ENCODE measurements at regions not wholly inside any gene's neighbourhood (a gene's known extent, or its start where the extent isn't known, plus 50 kb on each side); places are given as distances from the start of the nearest gene placed in this dataset.
"Not testable (repeated sequence)": the region's sequence is repeated elsewhere in the genome, so short reads cannot be mapped to it uniquely, and the experiment has no call there.

GRCh38 chr15:91414124-91414523 lies 314.1 kb downstream of the SV2B start:
- DNase-seq (ENCODE audit: low read depth), result no peak

GRCh38 chr15:91415258-91415657 lies 315.2 kb downstream of the SV2B start:
- DNase-seq (ENCODE audit: low read depth), result not testable (repeated sequence)

- DNase-seq (ENCODE audit: low read depth), result no peak
Measured at GRCh38 chr15:91420689-91421088, 320.6 kb downstream of the SV2B start.

GRCh38 chr15:91422797-91423196 lies 322.7 kb downstream of the SV2B start:
- no peak for DNase-seq (ENCODE audit: low read depth)

GRCh38 chr15:91424001-91424400 lies 323.9 kb downstream of the SV2B start:
- no peak for DNase-seq (ENCODE audit: low read depth)

- DNase-seq (ENCODE audit: low read depth), result no peak
Measured at GRCh38 chr15:91426412-91426811, 326.4 kb downstream of the SV2B start.

GRCh38 chr15:91429973-91430372 lies 329.9 kb downstream of the SV2B start:
- no peak for DNase-seq (ENCODE audit: low read depth)

- no peak for DNase-seq (ENCODE audit: low read depth)
Measured at GRCh38 chr15:91431041-91431715, 331.1 kb downstream of the SV2B start.

- DNase-seq (ENCODE audit: low read depth), result no peak
Measured at GRCh38 chr15:91435113-91435512, 335.1 kb downstream of the SV2B start.

GRCh38 chr15:91444656-91445055 lies 344.6 kb downstream of the SV2B start:
- no peak for DNase-seq (ENCODE audit: low read depth)

GRCh38 chr15:91445695-91446228 lies 345.7 kb downstream of the SV2B start:
- DNase-seq (ENCODE audit: low read depth), result no peak

GRCh38 chr15:91447991-91448644 lies 348.1 kb downstream of the SV2B start:
- DNase-seq (ENCODE audit: low read depth), result no peak

GRCh38 chr15:91453376-91453775 lies 353.3 kb downstream of the SV2B start:
- DNase-seq (ENCODE audit: low read depth), result not testable (repeated sequence)

GRCh38 chr15:91456251-91456718 lies 356.2 kb downstream of the SV2B start:
- no peak for DNase-seq (ENCODE audit: low read depth)

GRCh38 chr15:91456921-91457320 lies 356.9 kb downstream of the SV2B start:
- DNase-seq (ENCODE audit: low read depth), result no peak

GRCh38 chr15:91461377-91461776 lies 361.3 kb downstream of the SV2B start:
- no peak for DNase-seq (ENCODE audit: low read depth)

- no peak for DNase-seq (ENCODE audit: low read depth)
Measured at GRCh38 chr15:91465086-91465485, 365.0 kb downstream of the SV2B start.

GRCh38 chr15:91465696-91466095 lies 365.6 kb downstream of the SV2B start:
- no peak for DNase-seq (ENCODE audit: low read depth)

GRCh38 chr15:91468871-91469580 lies 369.0 kb downstream of the SV2B start:
- DNase-seq (ENCODE audit: low read depth), result no peak

GRCh38 chr15:91469632-91470567 lies 369.8 kb downstream of the SV2B start:
- no peak for DNase-seq (ENCODE audit: low read depth)

- DNase-seq (ENCODE audit: low read depth), result no peak
Measured at GRCh38 chr15:91471468-91471867, 371.4 kb downstream of the SV2B start.

- no peak for DNase-seq (ENCODE audit: low read depth)
Measured at GRCh38 chr15:91472316-91472756, 372.3 kb downstream of the SV2B start.

All from fibroblast of gingiva (primary cell).